Spinal cord (tissue), 9 donors: ENCODE measurements at regions not wholly inside any gene's neighbourhood (a gene's known extent, or its start where the extent isn't known, plus 50 kb on each side); places are given as distances from the start of the nearest gene placed in this dataset.
A peak's percentile ranks its signal among the peaks of the same experiment; 100 is the strongest.

Source experiments
- DNase-seq, 6 donors: peaks; one replicate each; pipeline versions ENCODE4 v3.0.0 to v3.0.0-alpha.2; 2013 to 2015; ENCODE audit warnings: low spot score in 6 of 6, low read depth in 4 of 6
- H3K27ac ChIP-seq: one replicate; pipeline ENCODE4 v1.5.1; 2013; ENCODE audit warnings: low read depth, low read length, control low read depth
- H3K27me3 ChIP-seq: one replicate; pipeline ENCODE4 v1.6.1; 2013; ENCODE audit warnings: low read length; ENCODE audit not compliant: control insufficient read depth, insufficient read depth
- H3K36me3 ChIP-seq: one replicate; pipeline ENCODE4 v1.6.1; 2013; ENCODE audit warnings: low read length; ENCODE audit not compliant: control insufficient read depth, insufficient read depth
- H3K4me1 ChIP-seq: one replicate; pipeline ENCODE4 v1.6.1; 2013; ENCODE audit warnings: low read length; ENCODE audit not compliant: control insufficient read depth, insufficient read depth
- H3K4me3 ChIP-seq: one replicate; pipeline ENCODE4 v1.5.1; 2013; ENCODE audit warnings: low read depth, low read length, control low read depth
- H3K9me3 ChIP-seq: one replicate; pipeline ENCODE4 v1.6.1; 2013; ENCODE audit warnings: low read length; ENCODE audit not compliant: control insufficient read depth, insufficient read depth
- WGBS: methylation state at CpG from one replicate; pipeline ENCODE4 v1.1.5; 2013; ENCODE audit warnings: missing lambda C conversion rate; ENCODE audit not compliant: insufficient coverage; 5-methylcytosine and 5-hydroxymethylcytosine counted together
- donor health status: healthy.

DNA sequence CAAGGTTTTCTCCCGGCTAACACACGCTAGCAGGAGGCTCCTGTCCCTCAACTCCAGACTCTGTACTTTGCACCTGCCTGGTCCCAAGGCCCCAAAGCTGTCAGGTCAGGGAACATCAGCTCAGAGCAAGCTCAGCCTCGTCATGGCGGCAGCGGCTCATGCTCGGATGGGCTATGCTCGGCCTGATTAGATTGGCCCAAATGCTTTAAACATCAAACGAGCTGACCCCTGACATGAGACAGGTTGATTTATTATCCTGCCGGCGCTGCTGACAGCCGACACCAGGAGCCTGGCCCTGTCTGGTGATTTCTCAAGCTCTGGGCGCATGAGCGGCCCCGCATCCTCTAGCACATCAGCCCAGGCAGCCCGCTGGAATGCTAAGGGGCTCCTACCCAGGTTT is 436.4 kb downstream of the EIPR1 start:
- Histone ChIP-seq H3K4me1 (peaks cover 40% of the 10 kb centered on the region), H3K27me3 (no peaks in the 10 kb centered on the region), H3K9me3 (peaks cover 1% of the 10 kb centered on the region), H3K27ac (no peak overlapping the region), H3K36me3 (no peaks in the 10 kb centered on the region), H3K4me3 (no peak overlapping the region)
- DNase-seq: peak in 2 of 6 donors; percentile 6 to 53
- 39% methylated on average over 11 of the region's 15 CpGs for WGBS

DNA sequence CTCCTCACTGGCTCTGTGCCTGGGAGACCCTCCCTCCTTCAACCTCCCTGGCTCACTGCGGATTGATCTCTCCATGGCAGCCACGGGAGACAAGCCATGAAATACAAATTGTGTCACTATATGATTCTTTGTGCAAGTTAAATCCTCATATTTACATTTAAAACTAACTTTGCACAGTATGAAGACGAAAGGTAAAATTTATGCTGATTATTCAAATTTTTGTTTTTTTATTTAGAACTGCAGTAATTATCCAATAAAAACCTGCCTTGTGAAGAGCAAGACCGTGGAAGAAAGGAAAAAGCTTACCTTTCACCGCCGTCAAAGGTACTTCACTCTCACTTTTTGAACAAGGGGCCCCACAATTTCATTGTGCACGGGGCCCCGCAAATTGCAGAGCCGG is 436.9 kb downstream of the EIPR1 start:
- no peak overlapping the region for H3K4me3 ChIP-seq
- 94% methylated on average over 5 of the region's 9 CpGs for WGBS
- H3K4me1 ChIP-seq: peaks cover 40% of the 10 kb centered on the region
- H3K9me3 ChIP-seq: peaks cover 3% of the 10 kb centered on the region
- no peaks in the 10 kb centered on the region for H3K36me3 ChIP-seq
- H3K27ac ChIP-seq: no peak overlapping the region
- no peak for DNase-seq
- H3K27me3 ChIP-seq: no peaks in the 10 kb centered on the region

DNA sequence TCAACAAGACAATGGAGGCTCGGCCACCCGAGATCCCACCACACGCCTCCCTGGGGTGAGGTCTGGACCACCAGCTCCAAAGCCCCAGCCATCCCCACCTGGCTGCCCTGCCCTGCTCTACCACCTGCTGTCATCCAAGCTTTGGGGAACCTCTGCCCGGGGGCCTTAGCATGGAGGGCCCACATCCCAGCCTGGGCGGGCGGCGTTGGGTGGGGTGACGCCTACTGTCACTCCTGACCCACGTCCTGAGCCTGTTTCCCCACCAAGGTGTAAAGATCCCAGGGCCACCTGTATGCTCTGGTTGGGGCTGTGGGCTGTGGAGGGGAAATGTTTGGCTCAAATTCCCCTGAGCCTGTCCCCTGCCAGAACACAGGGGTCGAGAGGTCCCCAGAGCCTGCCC is 437.6 kb downstream of the EIPR1 start:
- Histone ChIP-seq H3K4me3 (no peak overlapping the region), H3K27ac (no peak overlapping the region), H3K4me1 (peaks cover 40% of the 10 kb centered on the region), H3K36me3 (no peaks in the 10 kb centered on the region), H3K27me3 (no peaks in the 10 kb centered on the region), H3K9me3 (peaks cover 3% of the 10 kb centered on the region)
- DNase-seq: no peak
- WGBS: 90% methylated on average over 9 of the region's 10 CpGs

DNA sequence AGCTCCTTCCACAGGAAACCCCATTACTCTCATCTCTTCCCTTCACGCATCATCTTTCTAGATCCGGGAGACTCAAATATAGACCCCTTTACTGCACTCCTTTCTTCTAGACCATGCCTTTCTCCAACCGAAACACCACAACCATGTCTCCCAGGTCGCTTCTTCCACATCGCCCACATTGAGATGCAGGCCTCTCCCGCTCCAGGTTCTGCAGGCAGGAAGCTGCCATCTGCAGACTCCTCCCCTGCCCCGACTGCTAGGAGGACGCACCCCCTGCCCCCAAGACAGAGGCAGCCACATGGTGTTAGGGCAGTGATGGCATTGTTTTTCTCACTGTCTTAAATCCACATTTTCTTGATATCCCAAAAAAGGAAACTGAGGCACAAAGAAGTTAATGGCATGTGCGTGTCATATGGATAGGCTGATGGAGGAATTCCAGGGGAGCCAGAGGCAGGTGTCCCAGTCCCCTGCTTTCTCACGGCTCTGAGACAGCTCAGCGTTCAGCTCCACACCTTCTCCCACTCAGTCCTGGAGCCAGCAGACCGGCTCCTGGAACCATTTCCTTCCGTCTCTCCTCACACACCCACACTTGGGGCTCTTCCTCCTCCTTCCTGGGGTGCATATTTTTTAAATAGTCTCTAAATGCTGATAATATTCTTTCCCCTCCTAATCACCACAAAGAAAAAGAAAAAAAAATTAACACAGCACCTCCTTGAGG is 438.4 kb downstream of the EIPR1 start:
- Histone ChIP-seq H3K36me3 (no peaks in the 10 kb centered on the region), H3K4me3 (no peak overlapping the region), H3K4me1 (peaks cover 43% of the 10 kb centered on the region), H3K9me3 (peaks cover 1% of the 10 kb centered on the region), H3K27ac (no peak overlapping the region), H3K27me3 (no peaks in the 10 kb centered on the region)
- DNase-seq: no peak
- WGBS: 98% methylated on average over 7 of the region's 13 CpGs

DNA sequence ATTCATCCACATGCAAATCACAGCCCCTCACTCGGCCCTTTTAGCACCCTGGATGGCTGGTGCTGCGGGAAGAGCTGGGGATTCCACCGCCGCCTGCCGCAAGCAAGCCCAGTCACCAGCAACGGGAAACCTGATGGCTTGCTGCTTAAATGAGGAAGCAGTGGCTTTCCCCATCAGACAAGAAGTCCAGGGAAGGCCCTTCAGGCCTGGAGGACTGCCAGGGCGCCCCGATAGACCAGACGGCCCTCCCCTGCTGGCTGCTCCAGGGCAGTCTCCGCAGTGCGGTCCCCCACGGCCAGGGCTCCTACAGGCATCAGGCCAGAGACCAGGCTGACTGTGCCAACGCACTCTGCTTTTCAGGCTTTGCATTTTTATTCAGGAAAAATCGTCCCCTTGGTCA is 439.1 kb downstream of the EIPR1 start:
- Histone ChIP-seq H3K27ac (peak overlapping the region; percentile 15), H3K9me3 (peaks cover 1% of the 10 kb centered on the region), H3K4me1 (peaks cover 51% of the 10 kb centered on the region), H3K4me3 (no peak overlapping the region), H3K36me3 (no peaks in the 10 kb centered on the region), H3K27me3 (no peaks in the 10 kb centered on the region)
- 29% methylated on average over 14 of the region's 14 CpGs for WGBS
- DNase-seq: peak; percentile 46 to 88 (median 68)

DNA sequence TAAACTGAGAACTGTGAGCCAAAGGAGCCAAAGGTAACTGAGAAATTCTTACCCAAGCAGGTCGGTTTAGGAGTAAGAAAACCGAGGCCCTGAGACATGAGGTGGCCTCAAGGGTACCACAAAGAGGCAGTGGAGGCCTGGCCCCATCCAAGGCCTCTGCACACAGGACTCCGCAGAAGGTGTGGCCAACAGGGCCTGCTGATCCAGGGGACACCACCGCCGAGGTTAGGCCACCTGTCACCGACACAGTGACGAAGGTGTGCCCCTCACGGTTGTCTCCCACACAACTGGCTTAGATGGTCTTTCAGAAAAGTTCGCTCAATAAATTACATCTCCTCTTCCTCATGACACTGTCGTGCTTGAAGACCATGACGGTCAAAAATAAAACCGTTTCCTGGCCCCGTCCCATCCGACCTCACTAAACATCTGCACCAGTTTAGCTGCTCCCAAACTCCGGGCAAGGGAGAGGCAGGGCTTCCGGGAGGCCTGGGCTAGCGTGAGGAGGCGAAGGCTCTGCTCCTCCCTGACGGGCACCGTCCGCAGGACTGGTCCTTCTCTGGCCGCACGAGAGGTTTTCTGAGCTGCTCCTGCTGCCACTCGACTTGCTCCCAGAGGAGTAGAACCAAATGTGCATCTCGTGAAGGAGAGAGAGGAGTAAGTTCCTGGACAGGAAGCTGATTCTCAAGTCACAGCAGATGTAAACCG is 442.0 kb downstream of the EIPR1 start:
- WGBS: 89% methylated on average over 26 of the region's 26 CpGs
- DNase-seq: no peak
- no peak overlapping the region for H3K4me3 ChIP-seq
- peaks cover 1% of the 10 kb centered on the region for H3K9me3 ChIP-seq
- H3K27me3 ChIP-seq: no peaks in the 10 kb centered on the region
- no peak overlapping the region for H3K27ac ChIP-seq
- peaks cover 37% of the 10 kb centered on the region for H3K4me1 ChIP-seq
- no peaks in the 10 kb centered on the region for H3K36me3 ChIP-seq

DNA sequence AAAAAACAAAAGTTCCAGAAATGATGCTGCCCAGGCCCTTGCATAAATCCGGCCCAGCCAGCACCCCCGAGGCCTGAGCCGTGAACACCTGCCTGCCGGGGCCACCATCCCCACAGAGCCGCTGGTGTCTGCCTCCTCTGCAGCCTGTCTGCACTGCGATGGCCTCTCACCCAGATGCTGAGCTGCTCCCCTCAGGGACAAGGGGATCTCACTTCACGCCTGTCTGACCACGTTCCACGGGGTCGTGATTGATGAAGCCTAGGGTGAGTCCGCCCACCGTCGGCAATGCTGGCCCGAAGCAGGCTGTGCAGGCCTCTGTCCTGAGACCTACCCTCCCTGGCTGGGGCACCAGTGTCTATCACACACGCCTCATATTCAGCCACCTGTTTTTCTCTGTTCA is 444.2 kb downstream of the EIPR1 start:
- Histone ChIP-seq H3K27ac (no peak overlapping the region), H3K27me3 (no peaks in the 10 kb centered on the region), H3K4me3 (no peak overlapping the region), H3K36me3 (no peaks in the 10 kb centered on the region), H3K4me1 (peaks cover 18% of the 10 kb centered on the region), H3K9me3 (peaks cover 1% of the 10 kb centered on the region)
- DNase-seq: peak in 2 of 6 donors; percentile 5 to 62
- 31% methylated on average over 15 of the region's 15 CpGs for WGBS

DNA sequence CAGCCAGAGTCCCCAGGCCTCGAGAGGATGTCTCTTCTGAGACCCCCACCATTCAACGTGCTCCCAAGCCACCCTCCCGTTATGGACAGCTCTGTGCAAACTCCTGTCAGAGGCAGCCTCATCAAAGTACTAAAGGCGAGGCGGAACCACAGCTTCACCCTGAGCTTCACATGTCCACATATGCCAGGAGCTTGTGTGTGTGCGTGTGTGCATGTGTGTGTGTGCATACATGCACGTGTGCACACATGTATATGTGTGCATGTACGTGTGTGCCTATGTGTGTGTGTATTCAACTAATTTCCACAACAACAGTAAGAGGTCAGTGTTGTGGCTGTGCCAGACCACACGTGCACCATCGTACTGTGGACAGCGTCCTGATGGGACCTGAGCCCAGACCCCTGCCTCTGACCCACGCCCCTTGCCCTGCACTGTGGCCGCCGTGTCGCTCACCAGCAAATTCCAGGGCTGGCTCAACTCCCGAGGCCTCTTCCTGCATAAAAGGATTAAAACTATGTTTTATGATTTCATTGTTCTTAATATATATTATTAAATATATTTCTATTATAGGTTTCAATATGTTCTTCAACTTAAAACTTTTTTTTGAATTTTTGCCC is 444.8 kb downstream of the EIPR1 start:
- 86% methylated on average over 5 of the region's 16 CpGs for WGBS
- H3K36me3 ChIP-seq: no peaks in the 10 kb centered on the region
- H3K27ac ChIP-seq: no peak overlapping the region
- no peak overlapping the region for H3K4me3 ChIP-seq
- no peak for DNase-seq
- peaks cover 14% of the 10 kb centered on the region for H3K4me1 ChIP-seq
- no peaks in the 10 kb centered on the region for H3K27me3 ChIP-seq
- peaks cover 1% of the 10 kb centered on the region for H3K9me3 ChIP-seq

DNA sequence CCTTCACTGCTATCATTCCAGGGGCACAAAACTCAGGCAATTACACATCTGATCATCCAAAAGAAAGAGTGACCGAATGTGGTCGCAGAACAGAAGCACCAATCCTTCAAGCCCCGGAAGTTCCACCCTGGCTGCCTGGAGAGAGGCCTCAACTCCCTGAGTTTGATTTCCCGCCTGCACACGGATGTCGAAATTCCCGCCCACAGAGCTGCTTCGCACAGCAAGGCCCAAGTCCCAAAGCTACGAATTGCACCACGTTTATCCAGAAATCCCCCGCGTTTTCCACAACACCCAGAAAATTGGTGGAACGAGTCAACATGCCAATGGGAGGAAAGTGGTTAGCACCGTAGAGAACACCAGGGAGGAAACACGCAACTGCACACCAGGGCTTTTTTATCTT is 445.4 kb downstream of the EIPR1 start:
- Histone ChIP-seq H3K27ac (no peak overlapping the region), H3K9me3 (peaks cover 1% of the 10 kb centered on the region), H3K36me3 (no peaks in the 10 kb centered on the region), H3K27me3 (no peaks in the 10 kb centered on the region), H3K4me3 (no peak overlapping the region), H3K4me1 (peaks cover 14% of the 10 kb centered on the region)
- no peak for DNase-seq
- WGBS: 85% methylated on average over 15 of the region's 15 CpGs
